HepG2 (cell line): ENCODE measurements at regions not wholly inside any gene's neighbourhood (a gene's known extent, or its start where the extent isn't known, plus 50 kb on each side); places are given as distances from the start of the nearest gene placed in this dataset.

Experiments used
- ATAC-seq: fragments of 200-7000 bp; cut with Tn5 transposase; 3 replicates; pipeline ENCODE4 v1.9.1; 2020; ENCODE audit warnings: mild to moderate bottlenecking, moderate library complexity
- BruUV-seq: library from RNA; stranded (reverse); fragments of 400-500 nt; replicated peaks from 2 replicates; lab custom pipeline; 2021; lab: Mats Ljungman, UMichigan
- CTCF ChIA-PET: fragments of 300-600 bp; formaldehyde crosslinking; extraction: SDS; loops from one replicate; lab custom pipeline; 2021; ENCODE audit warnings: low total read pairs, inconsistent platforms, low intra/inter-chr PET ratio; lab: Yijun Ruan, JAX
- POLR2A ChIA-PET: fragments of 350-600 bp; sonication (Branson Sonifier 250); formaldehyde crosslinking; loops from one replicate; lab custom pipeline; 2020; ENCODE audit warnings: antibody characterized with exemption, inconsistent platforms; lab: Yijun Ruan, JAX
- DNase-seq: peaks from one replicate; pipeline ENCODE4 v3.0.0-alpha.2; 2015; ENCODE audit warnings: low spot score
- FAIRE-seq: peaks from 3 replicates; lab custom pipeline; 2011; peaks lifted over from hg19 to GRCh38; lab: Jason Lieb, UNC
- H2AFZ ChIP-seq: one replicate; pipeline ENCODE4 v1.6.1; 2011; ENCODE audit warnings: low read length, inconsistent platforms
- H3K27ac ChIP-seq: fragments of 300-600 bp; 3 replicates; pipeline ENCODE4 v1.8.0; 2011; ENCODE audit warnings: mixed run types, mild to moderate bottlenecking, mixed read lengths, low read length, inconsistent platforms; ENCODE audit not compliant: insufficient read depth; ENCODE audit errors: extremely low read length
- H3K27me3 ChIP-seq, 2 experiments: fragments of 200-600 bp in 1 of 2; 2 replicates in 1 of 2; 3 replicates in 1 of 2; pipeline versions ENCODE4 v1.6.0 to v1.8.0; 2011; ENCODE audit warnings: low read length in 2 of 2, mild to moderate bottlenecking in 2 of 2, moderate library complexity in 2 of 2, inconsistent platforms in 1 of 2; ENCODE audit not compliant: insufficient read depth in 2 of 2, control insufficient read depth in 1 of 2
- H3K36me3 ChIP-seq, 2 experiments: fragments of 200-600 bp in 1 of 2; replicated peaks in 1 of 2; 2 replicates in 1 of 2; 3 replicates in 1 of 2; pipeline versions ENCODE4 v1.5.1 to v1.8.0; 2011; ENCODE audit warnings: low read length in 2 of 2, inconsistent platforms in 1 of 2; ENCODE audit not compliant: insufficient read depth in 2 of 2, control insufficient read depth in 1 of 2
- H3K4me1 ChIP-seq: 2 replicates; pipeline ENCODE4 v1.5.1; 2012; ENCODE audit warnings: low read length, inconsistent platforms; ENCODE audit not compliant: insufficient read depth
- H3K4me2 ChIP-seq: 2 replicates; pipeline ENCODE4 v1.6.0; 2011; ENCODE audit warnings: low read depth, low read length, inconsistent platforms
- H3K4me3 ChIP-seq, 3 experiments: fragments of 200-600 bp in 1 of 3; sonication (generic), shearing (Covaris generic) in 1 of 3; replicated peaks in 1 of 3; 2 replicates each; pipeline ENCODE4 v1.5.1; 2011 to 2016; ENCODE audit warnings: low read length in 3 of 3, inconsistent platforms in 2 of 3, low read depth in 2 of 3, mild to moderate bottlenecking in 2 of 3, control low read depth in 1 of 3, mixed read lengths in 1 of 3; ENCODE audit not compliant: insufficient read depth in 1 of 3
- H3K79me2 ChIP-seq: one replicate; pipeline ENCODE4 v1.6.1; 2011; ENCODE audit warnings: low read length, inconsistent platforms; ENCODE audit not compliant: insufficient read depth
- H3K9ac ChIP-seq: 2 replicates; pipeline ENCODE4 v1.6.0; 2011; ENCODE audit warnings: mild to moderate bottlenecking, low read depth, low read length, inconsistent platforms; ENCODE audit not compliant: insufficient read depth
- H3K9me3 ChIP-seq: 2 replicates; pipeline ENCODE4 v1.5.1; 2012; ENCODE audit warnings: mild to moderate bottlenecking, low read length
- H4K20me1 ChIP-seq: 2 replicates; pipeline ENCODE4 v1.6.0; 2011; ENCODE audit warnings: inconsistent platforms, mild to moderate bottlenecking, low read length, moderate library complexity; ENCODE audit not compliant: insufficient read depth
- CEBPB ChIP-seq: IDR thresholded peaks from 2 replicates; pipeline ENCODE4 v1.6.1; 2011; ENCODE audit warnings: low read depth, low read length, improper control_type of control experiment, borderline replicate concordance
- ELF1 ChIP-seq: sonication (generic); formaldehyde crosslinking; IDR thresholded peaks from 2 replicates; pipeline ENCODE4 v1.4.0; 2020; ENCODE audit warnings: missing genetic modification reagents
- HDAC2 ChIP-seq: sonication (generic); formaldehyde crosslinking; IDR thresholded peaks from 2 replicates; pipeline ENCODE4 v1.4.0; 2020; ENCODE audit warnings: missing genetic modification reagents
- NFRKB ChIP-seq: fragments of 450-650 bp; IDR thresholded peaks from 2 replicates; pipeline ENCODE4 v1.6.1; 2017
- SATB2 ChIP-seq: sonication (generic); formaldehyde crosslinking; IDR thresholded peaks from 2 replicates; pipeline ENCODE4 v1.5.0; 2020; ENCODE audit warnings: missing genetic modification reagents
- ZNF292 ChIP-seq: sonication (generic); formaldehyde crosslinking; IDR thresholded peaks from 2 replicates; pipeline ENCODE4 v1.8.1; 2022; ENCODE audit warnings: mild to moderate bottlenecking, low read depth, missing genetic modification reagents, borderline replicate concordance
- WGBS: methylation state at CpG from one replicate; pipeline ENCODE4 v1.1.6; 2017; ENCODE audit warnings: low lambda C conversion rate; 5-methylcytosine and 5-hydroxymethylcytosine counted together
- in situ Hi-C: cut with HindIII; loops from 2 replicates; pipeline ENCODE4 v1.10.0; 2017; ENCODE audit warnings: low pct_unique_long_range_greater_than_20kb; ENCODE audit not compliant: extremely low pct_ligation_motif_present
- intact Hi-C: fragments of 100-400 bp; cut with micrococcal nuclease; formaldehyde crosslinking; loops from one replicate; pipeline ENCODE4 v1.10.0; 2022; ENCODE audit not compliant: unreplicated experiment
- TF ChIP-seq, protein P1 (sequence below): sonication (generic); formaldehyde crosslinking; IDR thresholded peaks from 2 replicates; pipeline ENCODE4 v1.4.0; 2020; ENCODE audit warnings: missing genetic modification reagents
- TF ChIP-seq, protein P2 (sequence below): sonication (generic); formaldehyde crosslinking; IDR thresholded peaks from 2 replicates; pipeline ENCODE4 v1.4.0; 2020; ENCODE audit warnings: missing genetic modification reagents, mild to moderate bottlenecking, borderline replicate concordance

DNA sequence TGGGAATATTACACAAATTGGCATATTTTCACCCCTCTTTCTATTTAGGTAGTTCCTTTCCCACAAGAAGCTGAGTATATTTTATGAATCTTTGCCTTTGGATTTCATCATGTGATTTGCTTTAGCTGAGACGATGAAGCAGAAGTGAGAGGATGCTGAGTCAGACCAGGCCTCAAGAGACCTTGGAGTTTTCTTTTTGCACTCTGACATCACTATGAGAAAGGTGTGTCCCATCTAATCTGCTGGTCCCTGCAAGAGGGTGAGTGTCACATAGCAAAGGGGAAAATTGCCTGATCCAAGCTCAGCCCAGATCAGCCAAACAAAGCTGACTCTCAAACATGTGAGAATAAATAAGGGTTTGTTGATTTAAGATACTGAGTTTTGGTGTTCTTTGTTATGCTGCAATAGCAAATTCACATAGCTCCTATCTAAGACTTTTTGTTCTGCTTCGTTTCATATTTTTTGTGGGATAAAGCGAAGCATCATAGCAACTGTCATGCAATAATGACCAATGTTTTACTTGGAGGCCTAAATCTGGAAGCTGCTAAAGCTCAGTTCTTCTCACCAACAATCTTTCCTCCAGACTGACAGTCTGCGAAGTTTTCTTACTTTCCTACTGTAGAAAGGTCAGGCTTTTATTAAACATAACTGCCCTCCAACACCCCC lies 176.9 kb downstream of the PDHA2 start:
- WGBS, result 20% methylated on average over 4 of the region's 4 CpGs
- ATAC-seq, result no peak
- Histone ChIP-seq H3K9me3 (no peaks in the 10 kb centered on the region; the same call in 1 of the 2 replicates), H3K27ac (no peak overlapping the region)
- TF ChIP-seq CEBPB, result no peak
- TF ChIP-seq NFRKB, result no peak
- TF ChIP-seq SATB2 (CRISPR knock-in tag), result no peak
- TF ChIP-seq, protein P1, sequence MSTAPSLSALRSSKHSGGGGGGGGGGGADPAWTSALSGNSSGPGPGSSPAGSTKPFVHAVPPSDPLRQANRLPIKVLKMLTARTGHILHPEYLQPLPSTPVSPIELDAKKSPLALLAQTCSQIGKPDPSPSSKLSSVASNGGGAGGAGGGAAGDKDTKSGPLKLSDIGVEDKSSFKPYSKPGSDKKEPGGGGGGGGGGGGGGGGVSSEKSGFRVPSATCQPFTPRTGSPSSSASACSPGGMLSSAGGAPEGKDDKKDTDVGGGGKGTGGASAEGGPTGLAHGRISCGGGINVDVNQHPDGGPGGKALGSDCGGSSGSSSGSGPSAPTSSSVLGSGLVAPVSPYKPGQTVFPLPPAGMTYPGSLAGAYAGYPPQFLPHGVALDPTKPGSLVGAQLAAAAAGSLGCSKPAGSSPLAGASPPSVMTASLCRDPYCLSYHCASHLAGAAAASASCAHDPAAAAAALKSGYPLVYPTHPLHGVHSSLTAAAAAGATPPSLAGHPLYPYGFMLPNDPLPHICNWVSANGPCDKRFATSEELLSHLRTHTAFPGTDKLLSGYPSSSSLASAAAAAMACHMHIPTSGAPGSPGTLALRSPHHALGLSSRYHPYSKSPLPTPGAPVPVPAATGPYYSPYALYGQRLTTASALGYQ (CRISPR knock-in tag), result no peak
- TF ChIP-seq ZNF292, result no peak
- TF ChIP-seq HDAC2 (CRISPR knock-in tag), result no peak
- TF ChIP-seq, all 625 proteins: peak for 0
- BruUV-seq, result no TSS peak
- Histone ChIP-seq H3K4me1 (no peaks in the 10 kb centered on the region), H3K4me2 (no peak overlapping the region), H2AFZ (no peak overlapping the region), H3K79me2 (no peaks in the 10 kb centered on the region), H4K20me1 (no peaks in the 10 kb centered on the region), H3K4me3 (no peak overlapping the region), H3K27me3 (no peaks in the 10 kb centered on the region), H3K9ac (no peak overlapping the region), H3K36me3 (no peaks in the 10 kb centered on the region)
- FAIRE-seq (no peak), DNase-seq (no peak)
- POLR2A ChIA-PET, result no interaction called here
- CTCF ChIA-PET, result no interaction called here
- in situ Hi-C loops (no loop called here), intact Hi-C loops (no loop called here)

DNA sequence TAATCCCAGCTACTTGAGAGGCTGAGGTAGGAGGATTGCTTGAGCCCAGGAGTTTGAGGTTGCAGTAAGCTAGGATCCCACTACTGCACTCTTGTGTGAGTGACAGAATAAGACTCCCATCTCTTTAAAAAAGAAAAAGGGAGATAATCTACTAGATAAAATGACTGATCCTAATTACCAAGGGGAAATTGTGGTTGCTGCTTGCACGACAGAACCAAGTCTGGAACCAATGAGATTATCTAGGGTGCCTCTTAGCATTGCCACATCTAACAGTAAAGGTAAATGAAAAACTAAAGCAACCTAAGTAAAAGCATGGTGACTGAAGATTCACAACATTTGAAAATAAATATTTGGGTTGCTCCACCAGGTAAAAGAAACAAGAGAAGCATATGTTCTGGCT lies 185.1 kb downstream of the PDHA2 start:
- Histone ChIP-seq H2AFZ (no peak overlapping the region), H3K4me3 (no peak overlapping the region), H3K27me3 (no peaks in the 10 kb centered on the region), H3K36me3 (no peaks in the 10 kb centered on the region), H4K20me1 (no peaks in the 10 kb centered on the region), H3K9me3 (peaks cover 34% of the 10 kb centered on the region), H3K4me1 (no peaks in the 10 kb centered on the region), H3K4me2 (no peak overlapping the region), H3K27ac (no peak overlapping the region), H3K9ac (no peak overlapping the region), H3K79me2 (no peaks in the 10 kb centered on the region)
- no peak for TF ChIP-seq ELF1 (CRISPR knock-in tag)
- TF ChIP-seq, protein P2, sequence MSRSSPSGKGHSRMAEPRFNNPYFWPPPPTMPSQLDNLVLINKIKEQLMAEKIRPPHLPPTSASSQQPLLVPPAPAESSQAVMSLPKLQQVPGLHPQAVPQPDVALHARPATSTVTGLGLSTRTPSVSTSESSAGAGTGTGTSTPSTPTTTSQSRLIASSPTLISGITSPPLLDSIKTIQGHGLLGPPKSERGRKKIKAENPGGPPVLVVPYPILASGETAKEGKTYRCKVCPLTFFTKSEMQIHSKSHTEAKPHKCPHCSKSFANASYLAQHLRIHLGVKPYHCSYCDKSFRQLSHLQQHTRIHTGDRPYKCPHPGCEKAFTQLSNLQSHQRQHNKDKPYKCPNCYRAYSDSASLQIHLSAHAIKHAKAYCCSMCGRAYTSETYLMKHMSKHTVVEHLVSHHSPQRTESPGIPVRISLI (CRISPR knock-in tag), result no peak
- ChIA-PET CTCF (no interaction called here), POLR2A (no interaction called here)
- in situ Hi-C loops (no loop called here), intact Hi-C loops (no loop called here)
- WGBS, result 6% methylated on average over 1 of the region's 1 CpG
- ATAC-seq (no peak), FAIRE-seq (no peak), DNase-seq (no peak)
- BruUV-seq, result no TSS peak
